Hindlimb muscle (tissue), 1 donor: ENCODE measurements at regions not wholly inside any gene's neighbourhood (a gene's known extent, or its start where the extent isn't known, plus 50 kb on each side); places are given as distances from the start of the nearest gene placed in this dataset.
A peak's percentile ranks its signal among the peaks of the same experiment; 100 is the strongest.
"Not testable (repeated sequence)": the region's sequence is repeated elsewhere in the genome, so short reads cannot be mapped to it uniquely, and the experiment has no call there.

Experiments
- DNase-seq: peaks from one replicate; pipeline ENCODE4 v3.0.0-alpha.2; 2013

GRCh38 chr2:182550234-182550633 is 123.4 kb upstream of the PDE1A start:
- no peak for DNase-seq

- not testable (repeated sequence) for DNase-seq
Measured at GRCh38 chr2:182552232-182552631, 125.4 kb upstream of the PDE1A start.

GRCh38 chr2:182552785-182553184 is 125.9 kb upstream of the PDE1A start:
- DNase-seq = not testable (repeated sequence)

GRCh38 chr2:182553483-182553882 is 126.6 kb upstream of the PDE1A start:
- DNase-seq = no peak

GRCh38 chr2:182554950-182555349 is 128.1 kb upstream of the PDE1A start:
- no peak for DNase-seq

- DNase-seq = no peak
Measured at GRCh38 chr2:182558564-182558963, 131.7 kb upstream of the PDE1A start.

GRCh38 chr2:182559623-182560022 is 132.8 kb upstream of the PDE1A start:
- no peak for DNase-seq

GRCh38 chr2:182565911-182566567 is 139.2 kb upstream of the PDE1A start:
- no peak for DNase-seq

- DNase-seq = no peak
Measured at GRCh38 chr2:182573553-182573952, 142.5 kb upstream of the DNAJC10 start.

GRCh38 chr2:182577816-182578215 is 138.2 kb upstream of the DNAJC10 start:
- no peak for DNase-seq

- DNase-seq = no peak
Measured at GRCh38 chr2:182581196-182581935, 134.7 kb upstream of the DNAJC10 start.

- no peak for DNase-seq
Measured at GRCh38 chr2:182584462-182584861, 131.6 kb upstream of the DNAJC10 start.

GRCh38 chr2:182585001-182585400 is 131.1 kb upstream of the DNAJC10 start:
- peak; percentile 40 for DNase-seq

- DNase-seq = no peak
Measured at GRCh38 chr2:182585430-182585829, 130.6 kb upstream of the DNAJC10 start.

GRCh38 chr2:182586426-182586825 is 129.6 kb upstream of the DNAJC10 start:
- no peak for DNase-seq

- no peak for DNase-seq
Measured at GRCh38 chr2:182587831-182588230, 128.2 kb upstream of the DNAJC10 start.

- DNase-seq = no peak
Measured at GRCh38 chr2:182589121-182589520, 126.9 kb upstream of the DNAJC10 start.

GRCh38 chr2:182591774-182592173 is 124.3 kb upstream of the DNAJC10 start:
- DNase-seq = no peak

GRCh38 chr2:182592691-182593393 is 123.2 kb upstream of the DNAJC10 start:
- DNase-seq = no peak

- no peak for DNase-seq
Measured at GRCh38 chr2:182593394-182593975, 122.6 kb upstream of the DNAJC10 start.

- DNase-seq = no peak
Measured at GRCh38 chr2:182594286-182594685, 121.8 kb upstream of the DNAJC10 start.

- DNase-seq = no peak
Measured at GRCh38 chr2:182595650-182596049, 120.4 kb upstream of the DNAJC10 start.

GRCh38 chr2:182597570-182598295 is 118.3 kb upstream of the DNAJC10 start:
- no peak for DNase-seq
